ENCODE measurements at regions not wholly inside any gene's neighbourhood (a gene's known extent, or its start where the extent isn't known, plus 50 kb on each side); places are given as distances from the start of the nearest gene placed in this dataset.

- no peak for TF ChIP-seq CTCF (conservative IDR thresholded peaks at IDR 0.05)
- H3K27me3 Mint-ChIP-seq (ENCODE audit: insufficient read depth), result peaks cover 2% of the 10 kb centered on the region
These were observed 115.1 kb upstream of the NCK2 start for GRCh38 chr2:105629634-105630033.

DNA sequence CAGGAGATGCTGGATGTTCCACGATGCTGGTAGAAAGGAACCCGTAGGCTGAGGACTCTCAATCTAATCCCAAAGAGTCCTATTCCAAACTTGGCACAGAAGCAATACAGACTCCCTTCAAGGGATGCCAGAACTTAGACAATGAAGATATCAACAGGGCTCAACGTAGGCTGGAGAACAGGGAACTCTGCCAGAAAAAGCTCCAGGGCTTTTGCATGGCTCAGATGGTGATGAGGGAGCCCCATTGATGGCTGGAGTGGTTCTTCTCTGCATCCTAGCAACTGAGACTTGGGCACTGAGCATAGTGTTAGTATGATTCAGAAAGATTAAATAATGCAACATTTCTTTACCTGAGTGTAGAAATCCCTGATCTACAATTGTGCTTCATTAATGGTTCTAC lies 117.2 kb upstream of the NCK2 start:
- no peak overlapping the region for H3K4me3 Mint-ChIP-seq
- H3K9me3 Mint-ChIP-seq, result peaks cover 6% of the 10 kb centered on the region
- no peak for DNase-seq
- no peak overlapping the region for H3K4me3 ChIP-seq (ENCODE audit: low read length)
- H3K36me3 Mint-ChIP-seq (ENCODE audit: low read depth), result no peaks in the 10 kb centered on the region
- H3K9me3 ChIP-seq (ENCODE audit: control insufficient read depth, low read length), result no peaks in the 10 kb centered on the region
- no peaks in the 10 kb centered on the region for H3K36me3 ChIP-seq (ENCODE audit: control insufficient read depth, insufficient read depth, low read length)
- no peaks in the 10 kb centered on the region for H3K4me1 ChIP-seq (ENCODE audit: control insufficient read depth, insufficient read depth, low read length)
- H3K27ac ChIP-seq (ENCODE audit: low read depth, low read length), result no peak overlapping the region
- peaks cover 3% of the 10 kb centered on the region for H3K4me1 Mint-ChIP-seq
- no peak overlapping the region for H3K27ac Mint-ChIP-seq
- WGBS, 2 experiments (ENCODE audit: insufficient coverage in 1 of 2, insufficient read length in 1 of 2), result 92 to 100% methylated on average over 3 of the region's 3 CpGs
- no peak overlapping the region for H3K9ac ChIP-seq (ENCODE audit: extremely low read depth, low read length, poor library complexity, severe bottlenecking)
- TF ChIP-seq CTCF (conservative IDR thresholded peaks at IDR 0.05), result no peak
- peaks cover 2% of the 10 kb centered on the region for H3K27me3 Mint-ChIP-seq (ENCODE audit: insufficient read depth)
- H3K27me3 ChIP-seq (ENCODE audit: control insufficient read depth, insufficient read depth, low read length, poor library complexity, severe bottlenecking), result no peaks in the 10 kb centered on the region

More at GRCh38 chr2:105629634-105630033, 115.1 kb upstream of the NCK2 start:
- Histone ChIP-seq H3K9ac (ENCODE audit: extremely low read depth, low read length, poor library complexity, severe bottlenecking) (no peak overlapping the region), H3K27ac (ENCODE audit: low read depth, low read length) (no peak overlapping the region), H3K36me3 (ENCODE audit: control insufficient read depth, insufficient read depth, low read length) (no peaks in the 10 kb centered on the region), H3K9me3 (ENCODE audit: control insufficient read depth, low read length) (no peaks in the 10 kb centered on the region), H3K27me3 (ENCODE audit: control insufficient read depth, insufficient read depth, low read length, poor library complexity, severe bottlenecking) (no peaks in the 10 kb centered on the region), H3K4me1 (ENCODE audit: control insufficient read depth, insufficient read depth, low read length) (no peaks in the 10 kb centered on the region), H3K4me3 (ENCODE audit: low read length) (no peak overlapping the region)
- no peak overlapping the region for H3K4me3 Mint-ChIP-seq
- no peak for DNase-seq
- H3K36me3 Mint-ChIP-seq (ENCODE audit: low read depth), result no peaks in the 10 kb centered on the region
- peaks cover 3% of the 10 kb centered on the region for H3K4me1 Mint-ChIP-seq
- no peak overlapping the region for H3K27ac Mint-ChIP-seq
- 85% methylated on average over 1 of the region's 1 CpG; no CpG with 5 or more reads in 1 of the 2 experiments for WGBS, 2 experiments (ENCODE audit: insufficient coverage in 1 of 2, insufficient read length in 1 of 2)
- H3K9me3 Mint-ChIP-seq, result no peaks in the 10 kb centered on the region

GRCh38 chr2:105626966-105627340 lies 117.8 kb upstream of the NCK2 start:
- 89 to 93% methylated on average over 2 to 3 of the region's 3 CpGs for WGBS, 2 experiments (ENCODE audit: insufficient coverage in 1 of 2, insufficient read length in 1 of 2)
- no peak overlapping the region for H3K9ac ChIP-seq (ENCODE audit: extremely low read depth, low read length, poor library complexity, severe bottlenecking)
- no peak for DNase-seq
- Mint-ChIP-seq H3K27me3 (ENCODE audit: insufficient read depth) (peaks cover 2% of the 10 kb centered on the region), H3K36me3 (ENCODE audit: low read depth) (no peaks in the 10 kb centered on the region), H3K4me3 (no peak overlapping the region), H3K4me1 (peaks cover 4% of the 10 kb centered on the region), H3K9me3 (peaks cover 6% of the 10 kb centered on the region), H3K27ac (no peak overlapping the region)
- H3K27me3 ChIP-seq (ENCODE audit: control insufficient read depth, insufficient read depth, low read length, poor library complexity, severe bottlenecking), result no peaks in the 10 kb centered on the region
- H3K36me3 ChIP-seq (ENCODE audit: control insufficient read depth, insufficient read depth, low read length), result no peaks in the 10 kb centered on the region
- H3K4me1 ChIP-seq (ENCODE audit: control insufficient read depth, insufficient read depth, low read length), result no peaks in the 10 kb centered on the region
- H3K9me3 ChIP-seq (ENCODE audit: control insufficient read depth, low read length), result no peaks in the 10 kb centered on the region
- no peak for TF ChIP-seq CTCF (conservative IDR thresholded peaks at IDR 0.05)
- H3K4me3 ChIP-seq (ENCODE audit: low read length), result no peak overlapping the region
- no peak overlapping the region for H3K27ac ChIP-seq (ENCODE audit: low read depth, low read length)

Measured in endodermal cell (in vitro differentiated cells).